ENCODE measurements at regions not wholly inside any gene's neighbourhood (a gene's known extent, or its start where the extent isn't known, plus 50 kb on each side); places are given as distances from the start of the nearest gene placed in this dataset.
"Not testable (repeated sequence)": the region's sequence is repeated elsewhere in the genome, so short reads cannot be mapped to it uniquely, and the experiment has no call there.

GRCh38 chr13:26853323-26853722 lies 92.7 kb upstream of the GPR12 start:
- TF ChIP-seq EZH2phosphoT487 (IDR thresholded peaks at IDR 0.05; ENCODE audit: low read depth) (no peak), CTCF (IDR thresholded peaks at IDR 0.05; ENCODE audit: low read depth, low read length) (no peak)
- no peak overlapping the region for H3K27ac ChIP-seq (ENCODE audit: low read length)
- H3K27me3 ChIP-seq (ENCODE audit: low read depth, low read length): peaks cover 71% of the 10 kb centered on the region
- no peaks in the 10 kb centered on the region for H4K20me1 ChIP-seq (ENCODE audit: insufficient read depth, low read length)
- no peak overlapping the region for H3K4me2 ChIP-seq (ENCODE audit: low read length)
- no peaks in the 10 kb centered on the region for H3K4me1 ChIP-seq (ENCODE audit: low read length)
- no peaks in the 10 kb centered on the region for H3K36me3 ChIP-seq (replicated peaks; ENCODE audit: low read depth, low read length)
- no peak overlapping the region for H3K9ac ChIP-seq (ENCODE audit: low read length)
- no peaks in the 10 kb centered on the region for H3K79me2 ChIP-seq (ENCODE audit: low read length)
- H3K4me3 ChIP-seq (ENCODE audit: low read length): no peak overlapping the region
- no peak overlapping the region for H2AFZ ChIP-seq (ENCODE audit: low read depth, low read length)
- H3K9me3 ChIP-seq (ENCODE audit: insufficient read depth, low read length): no peaks in the 10 kb centered on the region

- Histone ChIP-seq H3K4me3 (ENCODE audit: low read length) (no peak overlapping the region), H3K36me3 (replicated peaks; ENCODE audit: low read depth, low read length) (no peaks in the 10 kb centered on the region), H3K9me3 (ENCODE audit: insufficient read depth, low read length) (no peaks in the 10 kb centered on the region), H3K4me2 (ENCODE audit: low read length) (no peak overlapping the region), H2AFZ (ENCODE audit: low read depth, low read length) (no peak overlapping the region), H4K20me1 (ENCODE audit: insufficient read depth, low read length) (no peaks in the 10 kb centered on the region), H3K4me1 (ENCODE audit: low read length) (no peaks in the 10 kb centered on the region), H3K27ac (ENCODE audit: low read length) (no peak overlapping the region), H3K9ac (ENCODE audit: low read length) (no peak overlapping the region), H3K79me2 (ENCODE audit: low read length) (no peaks in the 10 kb centered on the region), H3K27me3 (ENCODE audit: low read depth, low read length) (peaks cover 35% of the 10 kb centered on the region)
- TF ChIP-seq CTCF (IDR thresholded peaks at IDR 0.05; ENCODE audit: low read depth, low read length): no peak
- no peak for TF ChIP-seq EZH2phosphoT487 (IDR thresholded peaks at IDR 0.05; ENCODE audit: low read depth)
These were observed 86.7 kb upstream of the GPR12 start for GRCh38 chr13:26847281-26847680.

- H3K36me3 ChIP-seq (replicated peaks; ENCODE audit: low read depth, low read length); H3K9me3 ChIP-seq (ENCODE audit: insufficient read depth, low read length); H3K27ac ChIP-seq (ENCODE audit: low read length); H3K4me3 ChIP-seq (ENCODE audit: low read length); H3K9ac ChIP-seq (ENCODE audit: low read length); H3K4me1 ChIP-seq (ENCODE audit: low read length); H3K79me2 ChIP-seq (ENCODE audit: low read length); H4K20me1 ChIP-seq (ENCODE audit: insufficient read depth, low read length); H3K4me2 ChIP-seq (ENCODE audit: low read length); H2AFZ ChIP-seq (ENCODE audit: low read depth, low read length): not testable (repeated sequence)
- H3K27me3 ChIP-seq (ENCODE audit: low read depth, low read length): peaks cover 37% of the 10 kb centered on the region
These were observed 84.5 kb upstream of the GPR12 start for GRCh38 chr13:26845063-26845462.

GRCh38 chr13:26839682-26840081 lies 79.1 kb upstream of the GPR12 start:
- Histone ChIP-seq H3K36me3 (replicated peaks; ENCODE audit: low read depth, low read length) (no peaks in the 10 kb centered on the region), H3K9me3 (ENCODE audit: insufficient read depth, low read length) (no peaks in the 10 kb centered on the region), H3K4me2 (ENCODE audit: low read length) (no peak overlapping the region), H3K9ac (ENCODE audit: low read length) (no peak overlapping the region), H3K4me1 (ENCODE audit: low read length) (no peaks in the 10 kb centered on the region), H4K20me1 (ENCODE audit: insufficient read depth, low read length) (no peaks in the 10 kb centered on the region), H3K4me3 (ENCODE audit: low read length) (no peak overlapping the region), H2AFZ (ENCODE audit: low read depth, low read length) (no peak overlapping the region), H3K79me2 (ENCODE audit: low read length) (no peaks in the 10 kb centered on the region), H3K27me3 (ENCODE audit: low read depth, low read length) (peaks cover 36% of the 10 kb centered on the region), H3K27ac (ENCODE audit: low read length) (no peak overlapping the region)
- no peak for TF ChIP-seq CTCF (IDR thresholded peaks at IDR 0.05; ENCODE audit: low read depth, low read length)
- no peak for TF ChIP-seq EZH2phosphoT487 (IDR thresholded peaks at IDR 0.05; ENCODE audit: low read depth)

GRCh38 chr13:26838821-26839220 lies 78.2 kb upstream of the GPR12 start:
- no peak overlapping the region for H2AFZ ChIP-seq (ENCODE audit: low read depth, low read length)

More at GRCh38 chr13:26838821-26839220, 78.2 kb upstream of the GPR12 start:
- no peak overlapping the region for H3K4me3 ChIP-seq (ENCODE audit: low read length)
- H3K4me1 ChIP-seq (ENCODE audit: low read length): no peaks in the 10 kb centered on the region
- H3K27ac ChIP-seq (ENCODE audit: low read length): no peak overlapping the region
- H3K27me3 ChIP-seq (ENCODE audit: low read depth, low read length): peaks cover 40% of the 10 kb centered on the region
- no peak overlapping the region for H3K9ac ChIP-seq (ENCODE audit: low read length)
- no peak overlapping the region for H3K4me2 ChIP-seq (ENCODE audit: low read length)
- H4K20me1 ChIP-seq (ENCODE audit: insufficient read depth, low read length): no peaks in the 10 kb centered on the region
- no peaks in the 10 kb centered on the region for H3K36me3 ChIP-seq (replicated peaks; ENCODE audit: low read depth, low read length)
- TF ChIP-seq EZH2phosphoT487 (IDR thresholded peaks at IDR 0.05; ENCODE audit: low read depth): no peak
- H3K79me2 ChIP-seq (ENCODE audit: low read length): no peaks in the 10 kb centered on the region
- no peaks in the 10 kb centered on the region for H3K9me3 ChIP-seq (ENCODE audit: insufficient read depth, low read length)

All from OCI-LY3 (cell line).